Endothelial cell of umbilical vein (primary cell): ENCODE measurements at regions not wholly inside any gene's neighbourhood (a gene's known extent, or its start where the extent isn't known, plus 50 kb on each side); places are given as distances from the start of the nearest gene placed in this dataset.
A peak's percentile ranks its signal among the peaks of the same experiment; 100 is the strongest.

Experiments
- BruUV-seq: library from RNA; stranded (reverse); fragments of 400-500 nt; replicated peaks from 2 replicates; lab custom pipeline; 2021; lab: Mats Ljungman, UMichigan
- CTCF ChIA-PET: fragments of 300-600, 350-600 bp; sonication (Branson Sonifier 250); formaldehyde crosslinking; loops from one replicate; lab custom pipeline; 2021; ENCODE audit warnings: antibody characterized with exemption, inconsistent platforms; lab: Charles Lee
- POLR2A ChIA-PET: fragments of 300-600, 350-600 bp; sonication (Branson Sonifier 250); formaldehyde crosslinking; loops from one replicate; lab custom pipeline; 2021; ENCODE audit warnings: antibody characterized with exemption, inconsistent platforms; lab: Charles Lee
- DNase-seq: peaks from one replicate; pipeline ENCODE4 v3.0.0-alpha.2; 2011; ENCODE audit warnings: low read depth, low spot score
- FAIRE-seq: peaks from 2 replicates; lab custom pipeline; 2011; peaks lifted over from hg19 to GRCh38; lab: Jason Lieb, UNC
- H2AFZ ChIP-seq: 2 replicates; pipeline ENCODE4 v1.6.0; 2012; ENCODE audit warnings: low read depth, low read length, control low read depth, inconsistent platforms
- H3K27ac ChIP-seq: 2 replicates; pipeline ENCODE4 v1.5.1; 2011; ENCODE audit warnings: low read depth, mild to moderate bottlenecking, control low read depth, low read length, moderate library complexity; ENCODE audit not compliant: insufficient read depth
- H3K27me3 ChIP-seq, 2 experiments: 2 replicates each; pipeline versions ENCODE4 v1.6.0 to v1.6.1; 2011; ENCODE audit warnings: low read length in 2 of 2, mixed read lengths in 1 of 2; ENCODE audit not compliant: control insufficient read depth in 2 of 2, insufficient read depth in 2 of 2
- H3K36me3 ChIP-seq, 2 experiments: 2 replicates in 1 of 2; 3 replicates in 1 of 2; pipeline ENCODE4 v1.5.1; 2011; ENCODE audit warnings: low read length in 2 of 2, mild to moderate bottlenecking in 1 of 2, moderate library complexity in 1 of 2; ENCODE audit not compliant: control insufficient read depth in 2 of 2, insufficient read depth in 2 of 2; ENCODE audit errors: extremely low read depth in 1 of 2
- H3K4me1 ChIP-seq: 3 replicates; pipeline ENCODE4 v1.5.1; 2011; ENCODE audit warnings: mild to moderate bottlenecking, low read length; ENCODE audit not compliant: control insufficient read depth, insufficient read depth; ENCODE audit errors: extremely low read depth
- H3K4me2 ChIP-seq: 2 replicates; pipeline ENCODE4 v1.6.1; 2011; ENCODE audit warnings: low read length, control low read depth, mixed read lengths; ENCODE audit not compliant: insufficient read depth
- H3K4me3 ChIP-seq, 3 experiments: fragments of 200-600 bp in 1 of 3; sonication (generic), shearing (Covaris generic) in 1 of 3; replicated peaks in 1 of 3; 2 replicates each; pipeline ENCODE4 v1.5.1; 2011 to 2016; ENCODE audit warnings: control low read depth in 3 of 3, low read length in 3 of 3, mild to moderate bottlenecking in 2 of 3, inconsistent platforms in 1 of 3, low read depth in 1 of 3, moderate library complexity in 1 of 3; ENCODE audit not compliant: insufficient read depth in 1 of 3
- H3K79me2 ChIP-seq: 2 replicates; pipeline ENCODE4 v1.6.0; 2012; ENCODE audit warnings: low read length, inconsistent platforms; ENCODE audit not compliant: control insufficient read depth, insufficient read depth
- H3K9ac ChIP-seq: replicated peaks from 2 replicates; pipeline ENCODE3; 2011; ENCODE audit warnings: low read length, control low read depth; ENCODE audit not compliant: insufficient read depth; ENCODE audit errors: extremely low read depth
- H3K9me1 ChIP-seq: replicated peaks from 3 replicates; pipeline ENCODE4 v1.6.0; 2011; ENCODE audit warnings: mild to moderate bottlenecking, low read length; ENCODE audit not compliant: control insufficient read depth, insufficient read depth; ENCODE audit errors: extremely low read depth
- H3K9me3 ChIP-seq: replicated peaks from 2 replicates; pipeline ENCODE4 v1.5.1; 2012; ENCODE audit warnings: low read length, inconsistent platforms; ENCODE audit not compliant: control insufficient read depth, insufficient read depth
- H4K20me1 ChIP-seq: replicated peaks from 2 replicates; pipeline ENCODE3; 2011; ENCODE audit warnings: mild to moderate bottlenecking, low read length; ENCODE audit not compliant: control insufficient read depth, insufficient read depth; ENCODE audit errors: extremely low read depth
- EZH2 ChIP-seq: IDR thresholded peaks from 2 replicates; pipeline ENCODE4 v1.6.1; 2012; ENCODE audit warnings: borderline replicate concordance, low read depth, mild to moderate bottlenecking, moderate library complexity, low read length, inconsistent platforms; ENCODE audit not compliant: severe bottlenecking
- FOS ChIP-seq: IDR thresholded peaks from 2 replicates; pipeline ENCODE4 v1.6.1; 2011; ENCODE audit warnings: mild to moderate bottlenecking, low read length, moderate library complexity, borderline replicate concordance; ENCODE audit not compliant: insufficient read depth
- GATA2 ChIP-seq: IDR thresholded peaks from 2 replicates; pipeline ENCODE4 v1.7.0; 2011; ENCODE audit warnings: low read depth, mild to moderate bottlenecking, moderate library complexity, mixed read lengths, low read length; ENCODE audit not compliant: insufficient read length, insufficient read depth
- JUN ChIP-seq: IDR thresholded peaks from 2 replicates; pipeline ENCODE4 v1.6.1; 2011; ENCODE audit warnings: borderline replicate concordance, low read depth; ENCODE audit not compliant: insufficient read length, insufficient read depth
- MYC ChIP-seq: IDR thresholded peaks from one replicate; pipeline ENCODE4 v1.6.1; 2011; ENCODE audit warnings: mild to moderate bottlenecking, low read depth, low read length
- POLR2A ChIP-seq: IDR thresholded peaks from 2 replicates; pipeline ENCODE4 v1.6.1; 2012; ENCODE audit warnings: low read depth, mild to moderate bottlenecking, control low read depth, low read length
- POLR2AphosphoS5 ChIP-seq: IDR thresholded peaks from 2 replicates; pipeline ENCODE4 v1.6.1; 2012; ENCODE audit warnings: low read depth, mild to moderate bottlenecking, control low read depth, low read length, moderate library complexity; ENCODE audit not compliant: insufficient read depth
- dilution Hi-C: fragments of 300-500 bp; cut with MboI; formaldehyde crosslinking; loops from one replicate; pipeline ENCODE4 v1.15.0; 2019; ENCODE audit warnings: low sequenced_read_pairs; ENCODE audit not compliant: extremely low pct_ligation_motif_present
- intact Hi-C: fragments of 100-400 bp; cut with micrococcal nuclease; formaldehyde crosslinking; loops from one replicate; pipeline ENCODE4 v1.10.0; 2022
- TF ChIP-seq, protein P1 (sequence below): IDR thresholded peaks from 2 replicates; pipeline ENCODE4 v1.6.1; 2011; ENCODE audit not compliant: insufficient read depth, insufficient read length
- TF ChIP-seq, protein P2 (sequence below), 2 donors: IDR thresholded peaks; 1 replicate in 1 of 2; 2 replicates in 1 of 2; pipeline ENCODE4 v1.5.1; 2011; ENCODE audit warnings: low read length in 2 of 2, mild to moderate bottlenecking in 2 of 2, moderate library complexity in 2 of 2, control low read depth in 1 of 2, inconsistent platforms in 1 of 2, low read depth in 1 of 2; ENCODE audit not compliant: insufficient read depth in 1 of 2; ENCODE audit errors: extremely low read depth in 1 of 2

DNA sequence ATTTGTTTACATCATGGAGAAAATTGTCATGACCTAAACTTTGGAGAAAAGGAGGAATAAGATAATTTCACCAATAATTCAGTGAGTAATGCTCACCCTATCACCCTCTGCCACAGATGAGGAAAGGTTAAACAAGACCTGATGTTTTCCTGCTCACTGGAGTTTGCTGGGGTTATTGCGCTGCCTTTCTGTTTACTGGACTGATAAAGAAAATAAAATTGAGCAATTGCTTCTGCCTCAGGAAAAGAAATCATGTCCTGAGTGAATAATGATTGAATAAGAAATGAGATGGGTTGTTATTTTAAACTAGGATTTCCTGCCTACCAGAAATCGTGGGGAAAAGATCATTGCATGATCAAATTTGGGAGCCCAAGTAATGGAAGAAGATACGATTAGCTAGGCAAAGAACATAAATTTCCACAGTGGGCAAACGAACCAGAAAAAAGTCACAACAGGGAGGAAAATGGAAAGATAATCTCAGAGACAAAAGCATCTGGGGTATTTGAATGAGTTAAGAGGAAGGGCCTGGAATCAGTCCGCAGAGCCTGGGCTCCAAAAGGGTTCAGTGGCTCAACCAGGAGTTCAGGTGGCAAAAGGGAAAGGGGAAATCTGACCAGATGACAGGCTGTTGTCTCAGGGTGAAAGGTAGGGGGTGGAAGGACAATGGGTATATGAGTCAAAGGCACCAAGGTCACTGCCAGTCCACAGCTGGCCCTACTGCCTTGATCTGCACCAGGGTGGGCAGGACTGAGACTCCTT is 146.8 kb downstream of the FAM43A start:
- TF ChIP-seq EZH2 (no peak), POLR2AphosphoS5 (no peak), GATA2 (peak; percentile 78), JUN (peak; percentile 27), MYC (no peak), FOS (peak; percentile 78), POLR2A (no peak)
- TF ChIP-seq, protein P1, sequence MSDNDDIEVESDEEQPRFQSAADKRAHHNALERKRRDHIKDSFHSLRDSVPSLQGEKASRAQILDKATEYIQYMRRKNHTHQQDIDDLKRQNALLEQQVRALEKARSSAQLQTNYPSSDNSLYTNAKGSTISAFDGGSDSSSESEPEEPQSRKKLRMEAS: no peak
- TF ChIP-seq, protein P2, sequence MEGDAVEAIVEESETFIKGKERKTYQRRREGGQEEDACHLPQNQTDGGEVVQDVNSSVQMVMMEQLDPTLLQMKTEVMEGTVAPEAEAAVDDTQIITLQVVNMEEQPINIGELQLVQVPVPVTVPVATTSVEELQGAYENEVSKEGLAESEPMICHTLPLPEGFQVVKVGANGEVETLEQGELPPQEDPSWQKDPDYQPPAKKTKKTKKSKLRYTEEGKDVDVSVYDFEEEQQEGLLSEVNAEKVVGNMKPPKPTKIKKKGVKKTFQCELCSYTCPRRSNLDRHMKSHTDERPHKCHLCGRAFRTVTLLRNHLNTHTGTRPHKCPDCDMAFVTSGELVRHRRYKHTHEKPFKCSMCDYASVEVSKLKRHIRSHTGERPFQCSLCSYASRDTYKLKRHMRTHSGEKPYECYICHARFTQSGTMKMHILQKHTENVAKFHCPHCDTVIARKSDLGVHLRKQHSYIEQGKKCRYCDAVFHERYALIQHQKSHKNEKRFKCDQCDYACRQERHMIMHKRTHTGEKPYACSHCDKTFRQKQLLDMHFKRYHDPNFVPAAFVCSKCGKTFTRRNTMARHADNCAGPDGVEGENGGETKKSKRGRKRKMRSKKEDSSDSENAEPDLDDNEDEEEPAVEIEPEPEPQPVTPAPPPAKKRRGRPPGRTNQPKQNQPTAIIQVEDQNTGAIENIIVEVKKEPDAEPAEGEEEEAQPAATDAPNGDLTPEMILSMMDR (IDR thresholded peaks at IDR 0.05; ENCODE audit: extremely low read depth in 1 of 2, insufficient read depth in 1 of 2, low read depth in 1 of 2, low read length in 2 of 2): no peak
- Histone ChIP-seq H3K4me1 (peaks cover 22% of the 10 kb centered on the region), H3K27me3 (no peaks in the 10 kb centered on the region), H4K20me1 (no peaks in the 10 kb centered on the region), H3K9ac (no peak overlapping the region), H3K79me2 (no peaks in the 10 kb centered on the region), H3K27ac (peak overlapping the region; percentile 62), H2AFZ (no peak overlapping the region), H3K4me3 (no peak overlapping the region), H3K9me3 (no peaks in the 10 kb centered on the region), H3K9me1 (no peaks in the 10 kb centered on the region), H3K4me2 (peak overlapping the region; percentile 27), H3K36me3 (no peaks in the 10 kb centered on the region)
- no TSS peak for BruUV-seq
- dilution Hi-C loops (no loop called here), intact Hi-C loops (loop anchor here (1.0 to 2.0 kb wide), 5 partner anchors 35 to 198 kb away; no protein-coding TSS in a partner anchor)
- POLR2A ChIA-PET: no interaction called here
- FAIRE-seq: peak; percentile 85
- CTCF ChIA-PET: interaction anchor here (1.2 to 1.5 kb wide), 2 partner anchors 69 to 150 kb away, joined by 3 to 5 read pairs; no protein-coding TSS in a partner anchor
- peak; percentile 68 for DNase-seq
